Trophoblast cell (in vitro differentiated cells and primary cell): ENCODE measurements at regions not wholly inside any gene's neighbourhood (a gene's known extent, or its start where the extent isn't known, plus 50 kb on each side); places are given as distances from the start of the nearest gene placed in this dataset.

Source experiments
- DNase-seq, 2 donors: peaks; one replicate each; pipeline ENCODE4 v3.0.0-alpha.2; 2016
- H2AFZ ChIP-seq: 2 replicates; pipeline ENCODE4 v1.6.1; 2013; ENCODE audit warnings: low read length, moderate library complexity, mild to moderate bottlenecking; ENCODE audit not compliant: insufficient read depth, poor library complexity
- H2AK5ac ChIP-seq: 2 replicates; pipeline ENCODE4 v1.6.1; 2013; ENCODE audit warnings: mild to moderate bottlenecking, low read length
- H2BK120ac ChIP-seq: 2 replicates; pipeline ENCODE4 v1.6.1; 2013; ENCODE audit warnings: low read length, mild to moderate bottlenecking, moderate library complexity; ENCODE audit not compliant: insufficient read depth, poor library complexity
- H2BK12ac ChIP-seq: 2 replicates; pipeline ENCODE4 v1.6.1; 2013; ENCODE audit warnings: mild to moderate bottlenecking, low read length, moderate library complexity
- H2BK5ac ChIP-seq: 2 replicates; pipeline ENCODE4 v1.6.1; 2013; ENCODE audit warnings: low read length, low read depth, moderate library complexity, mild to moderate bottlenecking; ENCODE audit not compliant: poor library complexity
- H3K14ac ChIP-seq: 2 replicates; pipeline ENCODE4 v1.6.1; 2013; ENCODE audit warnings: mild to moderate bottlenecking, low read length
- H3K18ac ChIP-seq: 2 replicates; pipeline ENCODE4 v1.6.1; 2013; ENCODE audit warnings: mild to moderate bottlenecking, low read length
- H3K23ac ChIP-seq: 2 replicates; pipeline ENCODE4 v1.6.1; 2013; ENCODE audit warnings: low read length
- H3K27ac ChIP-seq: 2 replicates; pipeline ENCODE4 v1.5.1; 2013; ENCODE audit warnings: low read depth, mild to moderate bottlenecking, inconsistent platforms, low read length, moderate library complexity
- H3K27me3 ChIP-seq: 2 replicates; pipeline ENCODE4 v1.6.1; 2013; ENCODE audit warnings: inconsistent platforms, mild to moderate bottlenecking, low read length, moderate library complexity; ENCODE audit not compliant: insufficient read depth
- H3K36me3 ChIP-seq, 2 experiments: 1 replicate in 1 of 2; 2 replicates in 1 of 2; pipeline ENCODE4 v1.6.1; 2013; ENCODE audit warnings: low read length in 2 of 2, mild to moderate bottlenecking in 2 of 2, moderate library complexity in 1 of 2; ENCODE audit not compliant: insufficient read depth in 2 of 2, control insufficient read depth in 1 of 2
- H3K4ac ChIP-seq: 2 replicates; pipeline ENCODE4 v1.6.1; 2013; ENCODE audit warnings: low read depth, mild to moderate bottlenecking, low read length, moderate library complexity
- H3K4me1 ChIP-seq, 2 experiments: 1 replicate in 1 of 2; 2 replicates in 1 of 2; pipeline ENCODE4 v1.6.1; 2013; ENCODE audit warnings: low read length in 2 of 2, mild to moderate bottlenecking in 2 of 2, moderate library complexity in 1 of 2; ENCODE audit not compliant: insufficient read depth in 2 of 2, control insufficient read depth in 1 of 2
- H3K4me2 ChIP-seq: 2 replicates; pipeline ENCODE4 v1.6.1; 2013; ENCODE audit warnings: inconsistent platforms, mild to moderate bottlenecking, low read length, moderate library complexity
- H3K4me3 ChIP-seq: 2 replicates; pipeline ENCODE4 v1.5.1; 2013; ENCODE audit warnings: mild to moderate bottlenecking, low read depth, low read length, inconsistent platforms
- H3K79me1 ChIP-seq: one replicate; pipeline ENCODE4 v1.6.1; 2013; ENCODE audit warnings: low read length
- H3K79me2 ChIP-seq: 2 replicates; pipeline ENCODE4 v1.6.1; 2013; ENCODE audit warnings: low read length, mild to moderate bottlenecking; ENCODE audit not compliant: control insufficient read depth, insufficient read depth, poor library complexity
- H3K9ac ChIP-seq: 2 replicates; pipeline ENCODE4 v1.6.1; 2013; ENCODE audit warnings: mild to moderate bottlenecking, low read length
- H3K9me3 ChIP-seq: 2 replicates; pipeline ENCODE4 v1.6.1; 2013; ENCODE audit warnings: low read depth, mild to moderate bottlenecking, control low read depth, inconsistent platforms, low read length; ENCODE audit not compliant: insufficient read depth
- H4K12ac ChIP-seq: 2 replicates; pipeline ENCODE4 v1.6.1; 2013; ENCODE audit warnings: low read depth, mild to moderate bottlenecking, low read length, moderate library complexity
- H4K8ac ChIP-seq: 2 replicates; pipeline ENCODE4 v1.6.1; 2013; ENCODE audit warnings: low read depth, mild to moderate bottlenecking, low read length, moderate library complexity
- H4K91ac ChIP-seq: one replicate; pipeline ENCODE4 v1.6.1; 2013; ENCODE audit warnings: low read depth, mild to moderate bottlenecking, low read length, moderate library complexity
- WGBS: extraction: QIAGEN DNeasy Blood & Tissue Kit; methylation state at CpG from one replicate; pipeline ENCODE4 v1.1.7; 2013; ENCODE audit warnings: missing lambda C conversion rate; ENCODE audit not compliant: insufficient read length, insufficient coverage; ENCODE audit errors: extremely low coverage; 5-methylcytosine and 5-hydroxymethylcytosine counted together

DNA sequence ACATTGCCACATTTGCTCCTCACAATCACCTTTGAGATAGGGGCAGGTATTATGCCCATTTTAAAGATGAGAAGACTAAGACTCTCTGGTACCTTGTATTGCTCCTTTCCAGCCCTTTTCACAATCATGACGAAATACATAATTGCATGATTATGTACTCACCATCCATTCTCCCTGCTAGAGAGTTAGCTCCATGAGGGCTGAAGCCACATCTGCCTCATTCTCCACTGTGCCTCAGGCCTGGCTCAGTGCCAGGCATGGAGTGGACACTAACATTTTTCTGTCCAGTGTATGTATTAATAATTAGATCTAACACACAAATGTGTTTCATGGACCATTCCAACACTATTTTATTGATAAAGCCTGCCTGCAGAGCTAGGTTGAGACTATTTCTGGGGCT is 191.4 kb downstream of the MINAR1 start:
- Histone ChIP-seq H3K4ac (no peak overlapping the region), H3K36me3 (no peaks in the 10 kb centered on the region), H3K4me3 (no peak overlapping the region), H3K27ac (no peak overlapping the region), H3K79me2 (no peaks in the 10 kb centered on the region), H2BK12ac (no peak overlapping the region), H4K8ac (no peak overlapping the region), H3K79me1 (no peaks in the 10 kb centered on the region), H3K9me3 (peaks cover 2% of the 10 kb centered on the region), H2AFZ (no peak overlapping the region), H3K4me1 (no peaks in the 10 kb centered on the region), H3K27me3 (no peaks in the 10 kb centered on the region), H3K18ac (no peak overlapping the region), H2BK5ac (no peak overlapping the region), H3K4me2 (no peak overlapping the region), H2AK5ac (no peak overlapping the region), H3K9ac (no peak overlapping the region), H2BK120ac (no peak overlapping the region), H3K14ac (no peak overlapping the region), H3K23ac (no peak overlapping the region), H4K91ac (no peak overlapping the region), H4K12ac (no peak overlapping the region)
- no CpG with 5 or more reads among the region's 1 CpG for whole genome bisulfite sequencing
- DNase-seq: peak in 1 of 2 donors; percentile 4

DNA sequence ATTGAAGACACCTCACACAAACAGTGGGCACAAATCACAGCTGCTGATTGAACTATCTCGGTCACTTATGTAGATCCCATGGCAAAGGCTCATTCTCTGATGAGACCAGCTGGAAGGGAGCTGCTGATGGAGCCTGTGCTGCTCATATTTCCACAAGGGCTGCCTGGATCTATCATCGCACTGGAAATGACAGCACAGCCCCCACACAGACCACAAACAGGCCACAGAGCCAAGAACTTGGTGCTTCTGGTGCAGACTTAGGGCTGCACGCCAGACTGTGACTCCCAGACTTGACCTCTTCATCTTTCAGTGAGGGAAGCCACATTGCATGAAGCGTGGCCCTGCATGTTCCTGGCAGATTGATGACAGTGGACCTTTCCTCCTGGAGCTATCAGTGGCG is 197.6 kb downstream of the MINAR1 start:
- Histone ChIP-seq H2AFZ (no peak overlapping the region), H3K23ac (no peak overlapping the region), H3K4ac (no peak overlapping the region), H3K36me3 (no peaks in the 10 kb centered on the region), H3K9ac (no peak overlapping the region), H4K91ac (no peak overlapping the region), H2BK5ac (no peak overlapping the region), H3K14ac (no peak overlapping the region), H3K9me3 (peaks cover 4% of the 10 kb centered on the region), H3K79me1 (no peaks in the 10 kb centered on the region), H3K18ac (no peak overlapping the region), H3K4me3 (no peak overlapping the region), H2AK5ac (no peak overlapping the region), H2BK120ac (no peak overlapping the region), H3K4me2 (no peak overlapping the region), H3K4me1 (no peaks in the 10 kb centered on the region), H4K8ac (no peak overlapping the region), H4K12ac (no peak overlapping the region), H3K27me3 (no peaks in the 10 kb centered on the region), H3K79me2 (no peaks in the 10 kb centered on the region), H2BK12ac (no peak overlapping the region), H3K27ac (no peak overlapping the region)
- no peak for DNase-seq
- no CpG with 5 or more reads among the region's 5 CpGs for WGBS

- Histone ChIP-seq H3K14ac (no peak overlapping the region), H2AK5ac (no peak overlapping the region), H3K4me2 (no peak overlapping the region), H3K79me1 (no peaks in the 10 kb centered on the region), H3K9ac (no peak overlapping the region), H2BK120ac (no peak overlapping the region), H3K23ac (no peak overlapping the region), H3K36me3 (no peaks in the 10 kb centered on the region), H2BK12ac (no peak overlapping the region), H3K4ac (no peak overlapping the region), H3K79me2 (no peaks in the 10 kb centered on the region), H4K8ac (no peak overlapping the region), H3K4me1 (no peaks in the 10 kb centered on the region), H3K27me3 (no peaks in the 10 kb centered on the region), H3K9me3 (peaks cover 4% of the 10 kb centered on the region), H4K91ac (no peak overlapping the region), H4K12ac (no peak overlapping the region), H2AFZ (no peak overlapping the region), H3K18ac (no peak overlapping the region), H3K27ac (no peak overlapping the region), H3K4me3 (no peak overlapping the region), H2BK5ac (no peak overlapping the region)
- no peak for DNase-seq
- no CpG with 5 or more reads among the region's 2 CpGs for WGBS
These were observed 200.3 kb downstream of the MINAR1 start for GRCh38 chr15:79632457-79632856.

- Histone ChIP-seq H2BK120ac (no peak overlapping the region), H3K4me1 (peaks cover 0 to under 1% of the 10 kb centered on the region in 2 experiments), H3K14ac (no peak overlapping the region), H3K4me2 (no peak overlapping the region), H3K9ac (no peak overlapping the region), H2BK5ac (no peak overlapping the region), H2BK12ac (no peak overlapping the region), H3K79me2 (no peaks in the 10 kb centered on the region), H3K79me1 (no peaks in the 10 kb centered on the region), H3K27me3 (no peaks in the 10 kb centered on the region), H3K23ac (no peak overlapping the region), H3K4me3 (no peak overlapping the region), H3K27ac (no peak overlapping the region), H4K8ac (no peak overlapping the region), H2AK5ac (no peak overlapping the region), H3K36me3 (no peaks in the 10 kb centered on the region), H4K91ac (no peak overlapping the region), H2AFZ (no peak overlapping the region), H3K4ac (no peak overlapping the region), H3K18ac (no peak overlapping the region), H4K12ac (no peak overlapping the region), H3K9me3 (peaks cover 4% of the 10 kb centered on the region)
- no CpG with 5 or more reads among the region's 3 CpGs for WGBS
- DNase-seq: no peak
These were observed 203.1 kb downstream of the MINAR1 start for GRCh38 chr15:79635149-79635771.
